HepG2 (cell line): ENCODE measurements at regions not wholly inside any gene's neighbourhood (a gene's known extent, or its start where the extent isn't known, plus 50 kb on each side); places are given as distances from the start of the nearest gene placed in this dataset.

ENCODE experiments used
- POLR2A ChIP-seq, 2 experiments: IDR thresholded peaks; 2 replicates each; pipeline ENCODE4 v1.6.1; 2011; ENCODE audit warnings: low read depth in 2 of 2, low read length in 2 of 2, mild to moderate bottlenecking in 1 of 2, moderate library complexity in 1 of 2; ENCODE audit not compliant: insufficient read depth in 1 of 2
- TF ChIP-seq, protein P1 (sequence below): sonication (generic); formaldehyde crosslinking; IDR thresholded peaks from 2 replicates; pipeline ENCODE4 v1.5.0; 2020; ENCODE audit warnings: mild to moderate bottlenecking, missing genetic modification reagents, moderate library complexity
- TF ChIP-seq, protein P2 (sequence below): sonication (generic); formaldehyde crosslinking; IDR thresholded peaks from 2 replicates; pipeline ENCODE4 v1.4.0; 2020; ENCODE audit warnings: mild to moderate bottlenecking, missing genetic modification reagents

DNA sequence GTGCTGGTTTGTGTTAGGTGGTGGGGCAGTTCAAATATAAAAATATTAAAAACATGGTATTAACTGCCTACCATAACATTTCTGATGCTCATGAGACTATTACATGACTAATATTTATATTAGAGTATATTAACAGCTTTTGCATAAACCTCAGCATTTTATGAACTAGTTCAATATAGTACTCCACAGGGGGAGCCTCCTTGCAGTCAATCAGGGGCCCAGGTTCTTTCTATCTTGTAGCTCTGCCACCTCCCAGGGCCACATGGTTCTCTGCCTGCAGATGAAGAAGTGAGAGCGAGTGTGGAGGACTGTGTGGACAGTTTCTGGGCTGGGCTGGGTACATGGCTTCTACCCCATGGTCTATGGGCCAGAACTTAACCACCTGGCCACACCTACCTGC, 159.5 kb downstream of the RPS24 start:
- TF ChIP-seq, protein P1, sequence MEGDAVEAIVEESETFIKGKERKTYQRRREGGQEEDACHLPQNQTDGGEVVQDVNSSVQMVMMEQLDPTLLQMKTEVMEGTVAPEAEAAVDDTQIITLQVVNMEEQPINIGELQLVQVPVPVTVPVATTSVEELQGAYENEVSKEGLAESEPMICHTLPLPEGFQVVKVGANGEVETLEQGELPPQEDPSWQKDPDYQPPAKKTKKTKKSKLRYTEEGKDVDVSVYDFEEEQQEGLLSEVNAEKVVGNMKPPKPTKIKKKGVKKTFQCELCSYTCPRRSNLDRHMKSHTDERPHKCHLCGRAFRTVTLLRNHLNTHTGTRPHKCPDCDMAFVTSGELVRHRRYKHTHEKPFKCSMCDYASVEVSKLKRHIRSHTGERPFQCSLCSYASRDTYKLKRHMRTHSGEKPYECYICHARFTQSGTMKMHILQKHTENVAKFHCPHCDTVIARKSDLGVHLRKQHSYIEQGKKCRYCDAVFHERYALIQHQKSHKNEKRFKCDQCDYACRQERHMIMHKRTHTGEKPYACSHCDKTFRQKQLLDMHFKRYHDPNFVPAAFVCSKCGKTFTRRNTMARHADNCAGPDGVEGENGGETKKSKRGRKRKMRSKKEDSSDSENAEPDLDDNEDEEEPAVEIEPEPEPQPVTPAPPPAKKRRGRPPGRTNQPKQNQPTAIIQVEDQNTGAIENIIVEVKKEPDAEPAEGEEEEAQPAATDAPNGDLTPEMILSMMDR (CRISPR knock-in tag), result no peak
- no peak for TF ChIP-seq POLR2A (IDR thresholded peaks at IDR 0.05; ENCODE audit: insufficient read depth in 1 of 2, low read depth in 2 of 2, low read length in 2 of 2)
- TF ChIP-seq, protein P2, sequence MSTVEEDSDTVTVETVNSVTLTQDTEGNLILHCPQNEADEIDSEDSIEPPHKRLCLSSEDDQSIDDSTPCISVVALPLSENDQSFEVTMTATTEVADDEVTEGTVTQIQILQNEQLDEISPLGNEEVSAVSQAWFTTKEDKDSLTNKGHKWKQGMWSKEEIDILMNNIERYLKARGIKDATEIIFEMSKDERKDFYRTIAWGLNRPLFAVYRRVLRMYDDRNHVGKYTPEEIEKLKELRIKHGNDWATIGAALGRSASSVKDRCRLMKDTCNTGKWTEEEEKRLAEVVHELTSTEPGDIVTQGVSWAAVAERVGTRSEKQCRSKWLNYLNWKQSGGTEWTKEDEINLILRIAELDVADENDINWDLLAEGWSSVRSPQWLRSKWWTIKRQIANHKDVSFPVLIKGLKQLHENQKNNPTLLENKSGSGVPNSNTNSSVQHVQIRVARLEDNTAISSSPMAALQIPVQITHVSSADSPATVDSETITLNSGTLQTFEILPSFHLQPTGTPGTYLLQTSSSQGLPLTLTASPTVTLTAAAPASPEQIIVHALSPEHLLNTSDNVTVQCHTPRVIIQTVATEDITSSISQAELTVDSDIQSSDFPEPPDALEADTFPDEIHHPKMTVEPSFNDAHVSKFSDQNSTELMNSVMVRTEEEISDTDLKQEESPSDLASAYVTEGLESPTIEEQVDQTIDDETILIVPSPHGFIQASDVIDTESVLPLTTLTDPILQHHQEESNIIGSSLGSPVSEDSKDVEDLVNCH, result no peak
